Peyer's patch (tissue), 4 donors: ENCODE measurements at regions not wholly inside any gene's neighbourhood (a gene's known extent, or its start where the extent isn't known, plus 50 kb on each side); places are given as distances from the start of the nearest gene placed in this dataset.

Source experiments
- DNase-seq, 3 donors: peaks; one replicate each; pipeline ENCODE4 v3.0.0-alpha.2; 2017 to 2019
- H3K27ac ChIP-seq, 4 donors: fragments of 200-600 bp; sonication (generic); one replicate each; pipeline ENCODE4 v1.5.1; 2016 to 2019
- H3K27me3 ChIP-seq, 2 donors: fragments of 200-600 bp; sonication (generic); one replicate each; pipeline ENCODE4 v1.5.1; 2019
- H3K36me3 ChIP-seq, 3 donors: fragments of 200-600 bp; sonication (generic); one replicate each; pipeline ENCODE4 v1.5.1; 2016 to 2019
- H3K4me1 ChIP-seq, 4 donors: fragments of 200-600 bp; sonication (generic); one replicate each; pipeline ENCODE4 v1.5.1; 2016 to 2019
- H3K4me3 ChIP-seq, 4 donors: fragments of 200-600 bp; sonication (generic); 1 replicate in 3 of 4; 2 replicates in 1 of 4; pipeline ENCODE4 v1.5.1; 2016 to 2019; ENCODE audit warnings: mild to moderate bottlenecking in 1 of 4
- H3K9me3 ChIP-seq, 4 donors: fragments of 200-600 bp; sonication (generic); one replicate each; pipeline ENCODE4 v1.5.1; 2016 to 2019; ENCODE audit warnings: mild to moderate bottlenecking in 1 of 4
- CTCF ChIP-seq, 6 experiments: fragments of 450-650 bp in 4 of 6; fragments of 200-600 bp in 2 of 6; sonication (generic) in 1 of 6; IDR thresholded peaks; one replicate each; pipeline ENCODE4 v1.5.1; 2017 to 2019; ENCODE audit warnings: antibody characterized with exemption in 6 of 6, mild to moderate bottlenecking in 3 of 6, moderate library complexity in 1 of 6
- POLR2A ChIP-seq, 2 donors: fragments of 450-650 bp; IDR thresholded peaks; one replicate each; pipeline ENCODE4 v1.5.1; 2017; ENCODE audit warnings: antibody characterized with exemption in 2 of 2, mild to moderate bottlenecking in 2 of 2, moderate library complexity in 2 of 2

DNA sequence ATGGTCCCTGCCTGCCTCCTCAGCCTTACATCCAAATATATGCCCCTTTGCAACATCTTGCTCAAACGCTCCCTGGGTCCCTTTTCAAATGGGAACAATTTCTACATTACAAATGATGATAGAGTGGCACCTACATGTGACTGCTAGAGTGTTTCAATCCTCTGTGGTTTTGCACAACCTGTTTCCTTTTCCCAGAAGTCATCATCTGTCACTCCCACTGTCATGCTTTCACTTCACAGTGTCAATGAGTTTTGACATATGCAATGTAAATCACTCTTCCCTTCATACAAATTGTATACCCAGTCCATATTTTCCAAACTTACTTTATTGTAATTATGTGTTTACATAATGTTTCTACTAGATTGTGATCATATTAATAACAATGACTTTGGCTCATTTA lies 887.3 kb downstream of the TDRD15 start:
- TF ChIP-seq CTCF (IDR thresholded peaks at IDR 0.05) = no peak
- TF ChIP-seq POLR2A (IDR thresholded peaks at IDR 0.05) = no peak
- H3K4me3 ChIP-seq = no peak overlapping the region
- H3K4me1 ChIP-seq = no peaks in the 10 kb centered on the region
- no peak overlapping the region for H3K27ac ChIP-seq
- H3K36me3 ChIP-seq = no peaks in the 10 kb centered on the region
- no peaks in the 10 kb centered on the region for H3K27me3 ChIP-seq
- H3K9me3 ChIP-seq = no peaks in the 10 kb centered on the region
- DNase-seq = no peak

- Histone ChIP-seq H3K27me3 (no peaks in the 10 kb centered on the region), H3K4me3 (no peak overlapping the region), H3K4me1 (no peaks in the 10 kb centered on the region), H3K27ac (no peak overlapping the region), H3K9me3 (no peaks in the 10 kb centered on the region), H3K36me3 (no peaks in the 10 kb centered on the region)
- DNase-seq = no peak
- TF ChIP-seq CTCF (IDR thresholded peaks at IDR 0.05) = no peak
- no peak for TF ChIP-seq POLR2A (IDR thresholded peaks at IDR 0.05)
These were observed 896.4 kb downstream of the TDRD15 start for GRCh38 chr2:22020091-22020742.

GRCh38 chr2:22027345-22028005 lies 903.7 kb downstream of the TDRD15 start:
- no peak for TF ChIP-seq POLR2A (IDR thresholded peaks at IDR 0.05)
- no peak for DNase-seq
- Histone ChIP-seq H3K27me3 (no peaks in the 10 kb centered on the region), H3K27ac (no peak overlapping the region), H3K9me3 (no peaks in the 10 kb centered on the region), H3K4me1 (no peaks in the 10 kb centered on the region), H3K4me3 (no peak overlapping the region), H3K36me3 (no peaks in the 10 kb centered on the region)

DNA sequence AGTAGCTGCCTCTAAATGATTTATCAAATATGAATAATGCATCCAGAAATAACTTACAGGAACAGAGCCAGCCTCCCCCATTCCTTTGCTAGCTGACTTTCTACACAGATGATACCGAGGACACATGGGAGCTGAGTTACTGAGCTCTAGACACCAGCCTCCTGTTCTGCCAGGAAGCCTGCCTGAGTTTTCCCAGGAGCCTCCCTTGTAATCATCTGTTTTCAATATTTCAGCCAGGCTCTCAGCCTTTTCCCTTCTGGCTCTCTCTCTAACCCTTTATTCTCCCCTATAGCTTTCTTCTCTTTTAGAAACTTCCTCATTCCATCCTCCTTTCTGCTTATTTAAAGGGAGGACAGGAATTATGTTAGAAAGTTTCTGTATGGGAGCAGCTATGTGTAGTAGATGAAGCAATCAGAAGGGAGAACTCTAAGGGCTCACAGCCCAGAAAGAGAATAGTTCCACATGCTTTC lies 911.6 kb downstream of the TDRD15 start:
- H3K9me3 ChIP-seq = no peaks in the 10 kb centered on the region
- no peak overlapping the region for H3K4me3 ChIP-seq
- no peak for DNase-seq
- TF ChIP-seq CTCF (IDR thresholded peaks at IDR 0.05) (no peak), POLR2A (IDR thresholded peaks at IDR 0.05) (no peak)
- H3K36me3 ChIP-seq = no peaks in the 10 kb centered on the region
- H3K27me3 ChIP-seq = no peaks in the 10 kb centered on the region
- no peaks in the 10 kb centered on the region for H3K4me1 ChIP-seq
- H3K27ac ChIP-seq = no peak overlapping the region

DNA sequence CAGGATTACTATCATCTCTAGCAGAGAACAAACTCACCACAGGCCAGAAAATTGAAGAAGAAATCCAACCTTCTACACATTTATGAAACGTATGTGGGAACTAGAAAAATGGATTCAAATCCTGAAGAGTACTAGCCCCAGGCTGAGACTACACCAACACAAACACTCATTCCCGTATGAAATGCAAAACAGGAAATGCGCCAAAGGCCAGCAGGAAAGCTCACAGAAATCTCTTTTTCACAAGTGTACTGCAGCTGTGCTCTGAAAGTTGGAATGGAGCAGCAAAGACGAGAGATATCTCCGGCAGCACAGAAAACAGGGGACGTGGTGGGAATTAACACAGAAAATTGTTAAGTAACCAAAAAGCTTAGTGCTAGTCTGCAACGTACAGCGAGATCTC lies 913.5 kb downstream of the TDRD15 start:
- Histone ChIP-seq H3K4me3 (no peak overlapping the region), H3K36me3 (no peaks in the 10 kb centered on the region), H3K27ac (no peak overlapping the region), H3K9me3 (no peaks in the 10 kb centered on the region), H3K4me1 (no peaks in the 10 kb centered on the region), H3K27me3 (no peaks in the 10 kb centered on the region)
- no peak for TF ChIP-seq POLR2A (IDR thresholded peaks at IDR 0.05)
- no peak for TF ChIP-seq CTCF (IDR thresholded peaks at IDR 0.05)
- DNase-seq = no peak

- DNase-seq = no peak
- TF ChIP-seq CTCF (IDR thresholded peaks at IDR 0.05) = no peak
- no peak for TF ChIP-seq POLR2A (IDR thresholded peaks at IDR 0.05)
- H3K4me1 ChIP-seq = no peaks in the 10 kb centered on the region
- no peaks in the 10 kb centered on the region for H3K36me3 ChIP-seq
- H3K9me3 ChIP-seq = no peaks in the 10 kb centered on the region
- H3K4me3 ChIP-seq = no peak overlapping the region
- no peak overlapping the region for H3K27ac ChIP-seq
- H3K27me3 ChIP-seq = no peaks in the 10 kb centered on the region
These were observed 920.0 kb downstream of the TDRD15 start for GRCh38 chr2:22043784-22044183.
